HFFc6 (cell line): ENCODE measurements at regions not wholly inside any gene's neighbourhood (a gene's known extent, or its start where the extent isn't known, plus 50 kb on each side); places are given as distances from the start of the nearest gene placed in this dataset.
A peak's percentile ranks its signal among the peaks of the same experiment; 100 is the strongest.
"Not testable (repeated sequence)": the region's sequence is repeated elsewhere in the genome, so short reads cannot be mapped to it uniquely, and the experiment has no call there.

Experiments
- DNase-seq: peaks from one replicate; pipeline ENCODE4 v3.0.0-alpha.2; 2018
- H3K27ac Mint-ChIP-seq: 2 replicates; pipeline ENCODE4 v1.8.0; 2020; ENCODE audit warnings: mild to moderate bottlenecking, mixed read lengths
- H3K27me3 Mint-ChIP-seq: 2 replicates; pipeline ENCODE4 v1.8.0; 2021; ENCODE audit warnings: mild to moderate bottlenecking, moderate library complexity, mixed read lengths; ENCODE audit not compliant: insufficient read depth
- H3K36me3 Mint-ChIP-seq: 2 replicates; pipeline ENCODE4 v1.8.0; 2021; ENCODE audit warnings: low read depth, mixed read lengths
- H3K4me1 Mint-ChIP-seq: 2 replicates; pipeline ENCODE4 v1.8.0; 2020; ENCODE audit warnings: low read depth, mixed read lengths
- H3K4me3 Mint-ChIP-seq: 2 replicates; pipeline ENCODE4 v1.8.0; 2020; ENCODE audit warnings: mild to moderate bottlenecking, moderate library complexity, mixed read lengths
- H3K9me3 Mint-ChIP-seq: 2 replicates; pipeline ENCODE4 v1.8.0; 2020; ENCODE audit warnings: mild to moderate bottlenecking, mixed read lengths
- TF ChIP-seq, protein P1 (sequence below): fragments of 200-600 bp; sonication (generic); IDR thresholded peaks from 2 replicates; pipeline ENCODE4 v1.5.0; 2021; ENCODE audit warnings: antibody characterized with exemption, mild to moderate bottlenecking

DNA sequence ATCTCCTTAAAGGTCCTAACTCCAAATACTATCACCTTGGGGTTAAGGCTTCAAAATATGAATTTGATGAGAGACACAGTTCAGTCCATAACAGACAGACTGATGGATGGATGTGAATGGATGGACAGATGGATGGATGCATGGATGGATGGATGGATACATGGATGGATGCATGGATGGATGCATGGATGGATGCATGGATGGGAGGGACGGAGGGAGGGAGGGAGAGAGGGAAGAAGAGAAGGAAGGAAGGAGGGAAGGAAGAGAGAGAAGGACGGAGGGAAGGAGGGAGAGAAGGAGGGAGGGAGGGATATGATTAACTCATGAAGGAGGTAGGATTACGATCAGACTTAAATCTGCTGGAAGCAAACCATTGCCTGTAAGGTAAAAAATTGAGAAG, 192.4 kb downstream of the LRRN1 start:
- TF ChIP-seq, protein P1, sequence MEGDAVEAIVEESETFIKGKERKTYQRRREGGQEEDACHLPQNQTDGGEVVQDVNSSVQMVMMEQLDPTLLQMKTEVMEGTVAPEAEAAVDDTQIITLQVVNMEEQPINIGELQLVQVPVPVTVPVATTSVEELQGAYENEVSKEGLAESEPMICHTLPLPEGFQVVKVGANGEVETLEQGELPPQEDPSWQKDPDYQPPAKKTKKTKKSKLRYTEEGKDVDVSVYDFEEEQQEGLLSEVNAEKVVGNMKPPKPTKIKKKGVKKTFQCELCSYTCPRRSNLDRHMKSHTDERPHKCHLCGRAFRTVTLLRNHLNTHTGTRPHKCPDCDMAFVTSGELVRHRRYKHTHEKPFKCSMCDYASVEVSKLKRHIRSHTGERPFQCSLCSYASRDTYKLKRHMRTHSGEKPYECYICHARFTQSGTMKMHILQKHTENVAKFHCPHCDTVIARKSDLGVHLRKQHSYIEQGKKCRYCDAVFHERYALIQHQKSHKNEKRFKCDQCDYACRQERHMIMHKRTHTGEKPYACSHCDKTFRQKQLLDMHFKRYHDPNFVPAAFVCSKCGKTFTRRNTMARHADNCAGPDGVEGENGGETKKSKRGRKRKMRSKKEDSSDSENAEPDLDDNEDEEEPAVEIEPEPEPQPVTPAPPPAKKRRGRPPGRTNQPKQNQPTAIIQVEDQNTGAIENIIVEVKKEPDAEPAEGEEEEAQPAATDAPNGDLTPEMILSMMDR: no peak
- no peaks in the 10 kb centered on the region for H3K36me3 Mint-ChIP-seq
- no peak for DNase-seq
- no peaks in the 10 kb centered on the region for H3K4me1 Mint-ChIP-seq
- no peak overlapping the region for H3K4me3 Mint-ChIP-seq
- H3K9me3 Mint-ChIP-seq: peaks cover 50% of the 10 kb centered on the region
- no peaks in the 10 kb centered on the region for H3K27me3 Mint-ChIP-seq
- H3K27ac Mint-ChIP-seq: no peak overlapping the region

- Mint-ChIP-seq H3K27ac (no peak overlapping the region), H3K4me3 (no peak overlapping the region), H3K36me3 (no peaks in the 10 kb centered on the region), H3K4me1 (no peaks in the 10 kb centered on the region), H3K27me3 (no peaks in the 10 kb centered on the region), H3K9me3 (peaks cover 50% of the 10 kb centered on the region)
- TF ChIP-seq, protein P1: no peak
- no peak for DNase-seq
Measured at GRCh38 chr3:3992312-3992874, 193.2 kb downstream of the LRRN1 start.

GRCh38 chr3:3998140-3998922, 199.1 kb downstream of the LRRN1 start:
- no peaks in the 10 kb centered on the region for H3K36me3 Mint-ChIP-seq
- TF ChIP-seq, protein P1: peak; percentile 65
- no peak overlapping the region for H3K4me3 Mint-ChIP-seq
- H3K4me1 Mint-ChIP-seq: no peaks in the 10 kb centered on the region
- DNase-seq: no peak
- H3K27me3 Mint-ChIP-seq: no peaks in the 10 kb centered on the region
- peaks cover 66% of the 10 kb centered on the region for H3K9me3 Mint-ChIP-seq
- H3K27ac Mint-ChIP-seq: no peak overlapping the region

DNA sequence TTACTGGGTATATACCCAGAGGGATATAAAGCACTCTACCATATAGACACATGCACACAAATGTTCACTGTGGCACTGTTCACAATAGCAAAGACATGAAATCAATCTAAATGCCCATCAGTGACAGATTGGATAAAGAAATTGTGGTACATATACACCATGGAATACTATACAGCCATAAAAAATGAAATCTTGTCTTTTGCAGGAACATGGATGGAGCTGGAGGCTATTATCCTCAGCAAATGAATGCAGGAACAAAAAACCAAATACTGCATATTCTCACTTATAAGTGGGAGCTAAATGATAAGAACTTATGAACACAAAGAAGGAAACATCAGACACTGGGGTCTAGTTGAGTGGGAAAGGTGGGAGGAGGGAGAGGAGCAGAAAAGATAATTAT, 200.1 kb downstream of the LRRN1 start:
- DNase-seq, H3K27ac Mint-ChIP-seq, H3K27me3 Mint-ChIP-seq, H3K4me3 Mint-ChIP-seq, H3K36me3 Mint-ChIP-seq, H3K4me1 Mint-ChIP-seq: not testable (repeated sequence)
- H3K9me3 Mint-ChIP-seq: peaks cover 66% of the 10 kb centered on the region

GRCh38 chr3:4001976-4002375, 202.7 kb downstream of the LRRN1 start:
- Mint-ChIP-seq H3K27ac (no peak overlapping the region), H3K27me3 (no peaks in the 10 kb centered on the region), H3K4me3 (no peak overlapping the region), H3K9me3 (peaks cover 47% of the 10 kb centered on the region), H3K4me1 (no peaks in the 10 kb centered on the region), H3K36me3 (no peaks in the 10 kb centered on the region; the same call in 1 of the 2 replicates)
- TF ChIP-seq, protein P1: no peak
- no peak for DNase-seq

- H3K4me3 Mint-ChIP-seq: no peak overlapping the region
- H3K27ac Mint-ChIP-seq: no peak overlapping the region
- TF ChIP-seq, protein P1: no peak
- H3K36me3 Mint-ChIP-seq: no peaks in the 10 kb centered on the region; the same call in 1 of the 2 replicates
- H3K27me3 Mint-ChIP-seq: no peaks in the 10 kb centered on the region
- DNase-seq: no peak
- no peaks in the 10 kb centered on the region for H3K4me1 Mint-ChIP-seq
- peaks cover 42% of the 10 kb centered on the region for H3K9me3 Mint-ChIP-seq
Measured at GRCh38 chr3:4006288-4006687, 207.1 kb downstream of the LRRN1 start.
